GM23338 (cell line): ENCODE measurements at regions not wholly inside any gene's neighbourhood (a gene's known extent, or its start where the extent isn't known, plus 50 kb on each side); places are given as distances from the start of the nearest gene placed in this dataset.

Source experiments
- ATAC-seq: fragments of 200-7000 bp; cut with Tn5 transposase; 3 replicates; pipeline ENCODE4 v1.9.1; 2020
- DNase-seq: peaks from one replicate; pipeline ENCODE4 v3.0.0-alpha.2; 2015; ENCODE audit warnings: low spot score
- H2AFZ ChIP-seq: fragments of 200-600 bp; sonication (generic); 2 replicates; pipeline ENCODE4 v1.8.0; 2016; ENCODE audit warnings: antibody characterized with exemption, mild to moderate bottlenecking, moderate library complexity
- H3F3A ChIP-seq: fragments of 200-600 bp; sonication (generic); replicated peaks from 2 replicates; pipeline ENCODE4 v1.8.0; 2017; ENCODE audit warnings: antibody characterized with exemption, mixed run types, low read depth
- H3K27ac ChIP-seq: fragments of 200-600 bp; sonication (generic); 2 replicates; pipeline ENCODE4 v1.6.1; 2016; ENCODE audit warnings: low read depth
- H3K27me3 ChIP-seq: fragments of 200-600 bp; sonication (generic); 2 replicates; pipeline ENCODE4 v1.8.0; 2016; ENCODE audit warnings: mild to moderate bottlenecking, mixed run types, moderate library complexity; ENCODE audit not compliant: insufficient read depth
- H3K36me3 ChIP-seq: fragments of 200-600 bp; sonication (generic); 2 replicates; pipeline ENCODE4 v1.8.0; 2016; ENCODE audit warnings: mild to moderate bottlenecking; ENCODE audit not compliant: insufficient read depth
- H3K4me1 ChIP-seq: fragments of 200-600 bp; sonication (generic); 2 replicates; pipeline ENCODE4 v1.8.0; 2016; ENCODE audit warnings: mild to moderate bottlenecking, moderate library complexity; ENCODE audit not compliant: insufficient read depth
- H3K4me2 ChIP-seq: fragments of 200-600 bp; sonication (generic); 2 replicates; pipeline ENCODE4 v1.7.1; 2017; ENCODE audit warnings: mixed run types
- H3K4me3 ChIP-seq: fragments of 200-600 bp; sonication (generic); 2 replicates; pipeline ENCODE4 v1.6.1; 2016; ENCODE audit warnings: mixed run types
- H3K79me2 ChIP-seq: fragments of 200-600 bp; sonication (generic); replicated peaks from 2 replicates; pipeline ENCODE4 v1.8.0; 2017; ENCODE audit warnings: mild to moderate bottlenecking; ENCODE audit not compliant: insufficient read depth
- H3K9me2 ChIP-seq: fragments of 200-600 bp; sonication (generic); 2 replicates; pipeline ENCODE4 v1.8.0; 2017; ENCODE audit not compliant: insufficient read depth
- H4K20me1 ChIP-seq: fragments of 200-600 bp; sonication (generic); replicated peaks from 2 replicates; pipeline ENCODE4 v1.8.0; 2017; ENCODE audit warnings: mild to moderate bottlenecking; ENCODE audit not compliant: insufficient read depth
- H3K27ac Mint-ChIP-seq: 2 replicates; pipeline ENCODE4 v1.8.0; 2020; ENCODE audit warnings: inconsistent platforms, mild to moderate bottlenecking, moderate library complexity, mixed read lengths
- H3K27me3 Mint-ChIP-seq: 3 replicates; pipeline ENCODE4 v1.8.0; 2022; ENCODE audit warnings: low read depth, mild to moderate bottlenecking, moderate library complexity, mixed read lengths, inconsistent platforms; ENCODE audit not compliant: insufficient read depth, poor library complexity
- H3K36me3 Mint-ChIP-seq: 3 replicates; pipeline ENCODE4 v1.8.0; 2021; ENCODE audit warnings: low read depth, mild to moderate bottlenecking, inconsistent platforms, moderate library complexity, mixed read lengths
- H3K4me1 Mint-ChIP-seq: 3 replicates; pipeline ENCODE4 v1.8.0; 2020; ENCODE audit warnings: mild to moderate bottlenecking, inconsistent platforms, mixed read lengths
- H3K4me3 Mint-ChIP-seq: 3 replicates; pipeline ENCODE4 v1.8.0; 2021; ENCODE audit warnings: moderate library complexity, mild to moderate bottlenecking, inconsistent platforms, mixed read lengths
- H3K9me3 Mint-ChIP-seq: 3 replicates; pipeline ENCODE4 v1.8.0; 2020; ENCODE audit warnings: moderate library complexity, mild to moderate bottlenecking, inconsistent platforms, mixed read lengths
- CREB1 ChIP-seq: fragments of 250-450 bp; sonication (Bioruptor Pico); IDR thresholded peaks from 2 replicates; pipeline ENCODE4 v1.5.0; 2020; ENCODE audit warnings: low read depth, mild to moderate bottlenecking, moderate library complexity
- CTCF ChIP-seq, 2 experiments: fragments of 200-600 bp in 1 of 2; sonication (generic) in 1 of 2; conservative IDR thresholded peaks; 2 replicates each; pipeline versions ENCODE4 v1.5.1 to v1.6.1; 2016 to 2017; ENCODE audit warnings: antibody characterized with exemption in 2 of 2, low read depth in 2 of 2, mild to moderate bottlenecking in 2 of 2, moderate library complexity in 1 of 2
- ETS1 ChIP-seq: IDR thresholded peaks from 2 replicates; pipeline ENCODE4 v1.6.1; 2016; ENCODE audit warnings: antibody characterized with exemption
- EZH2 ChIP-seq: fragments of 200-600 bp; sonication (generic); IDR thresholded peaks from one replicate; pipeline ENCODE4 v1.8.0; 2017; ENCODE audit warnings: antibody characterized with exemption, mild to moderate bottlenecking, low read depth; ENCODE audit not compliant: unreplicated experiment
- EZH2phosphoT487 ChIP-seq: fragments of 200-600 bp; sonication (generic); IDR thresholded peaks from one replicate; pipeline ENCODE4 v1.8.1; 2018; ENCODE audit warnings: antibody characterized with exemption; ENCODE audit not compliant: unreplicated experiment
- JUNB ChIP-seq: IDR thresholded peaks from one replicate; pipeline ENCODE4 v1.6.1; 2016; ENCODE audit warnings: antibody characterized with exemption; ENCODE audit not compliant: unreplicated experiment
- NANOG ChIP-seq: IDR thresholded peaks from 2 replicates; pipeline ENCODE4 v1.6.1; 2016; ENCODE audit warnings: antibody characterized with exemption, borderline replicate concordance
- POLR2AphosphoS5 ChIP-seq: IDR thresholded peaks from 2 replicates; pipeline ENCODE4 v1.6.1; 2016; ENCODE audit warnings: antibody characterized with exemption, low read depth
- REST ChIP-seq: IDR thresholded peaks from one replicate; pipeline ENCODE4 v1.6.1; 2018; ENCODE audit warnings: antibody characterized with exemption; ENCODE audit not compliant: unreplicated experiment
- STAT1 ChIP-seq: IDR thresholded peaks from one replicate; pipeline ENCODE4 v1.6.1; 2016; ENCODE audit warnings: antibody characterized with exemption; ENCODE audit not compliant: unreplicated experiment
- ZNF114 ChIP-seq: fragments of 250-450 bp; sonication (Bioruptor Pico); IDR thresholded peaks from 2 replicates; pipeline ENCODE4 v1.5.0; 2020; ENCODE audit warnings: mild to moderate bottlenecking, moderate library complexity
- ZNF331 ChIP-seq: fragments of 250-450 bp; sonication (Bioruptor Pico); IDR thresholded peaks from 2 replicates; pipeline ENCODE4 v1.5.0; 2020; ENCODE audit warnings: low read depth, mild to moderate bottlenecking, moderate library complexity
- ZNF462 ChIP-seq: fragments of 250-450 bp; sonication (Bioruptor Pico); IDR thresholded peaks from 2 replicates; pipeline ENCODE4 v1.5.0; 2020; ENCODE audit warnings: mild to moderate bottlenecking, moderate library complexity

- H3K27me3 Mint-ChIP-seq: no peaks in the 10 kb centered on the region
- H3K36me3 Mint-ChIP-seq: no peaks in the 10 kb centered on the region; the same call in 2 of the 3 replicates
- H3K4me3 ChIP-seq: no peak overlapping the region
- no peaks in the 10 kb centered on the region for H4K20me1 ChIP-seq
- ATAC-seq (no peak), DNase-seq (no peak)
- H3K4me1 ChIP-seq: no peaks in the 10 kb centered on the region
- no peak for TF ChIP-seq REST
- TF ChIP-seq CREB1 (CRISPR knock-in tag): no peak
- TF ChIP-seq ZNF462 (CRISPR knock-in tag): no peak
- no peak for TF ChIP-seq STAT1
- TF ChIP-seq EZH2phosphoT487: no peak
- TF ChIP-seq ETS1: no peak
- TF ChIP-seq ZNF331 (CRISPR knock-in tag): no peak
- no peak for TF ChIP-seq ZNF114 (CRISPR knock-in tag)
- TF ChIP-seq NANOG: no peak
- TF ChIP-seq POLR2AphosphoS5: no peak
- TF ChIP-seq JUNB: no peak
- no peak for TF ChIP-seq CTCF (conservative IDR thresholded peaks at IDR 0.05; ENCODE audit: low read depth in 2 of 2)
- TF ChIP-seq EZH2: no peak
- no peaks in the 10 kb centered on the region for H3K4me1 Mint-ChIP-seq
- H3K4me3 Mint-ChIP-seq: no peak overlapping the region
- H3K27me3 ChIP-seq: no peaks in the 10 kb centered on the region
- H3F3A ChIP-seq: no peaks in the 10 kb centered on the region
- peaks cover 7% of the 10 kb centered on the region; the same call in 2 of the 3 replicates for H3K9me3 Mint-ChIP-seq
- no peak overlapping the region for H3K27ac ChIP-seq
- H3K27ac Mint-ChIP-seq: no peak overlapping the region
- H3K36me3 ChIP-seq: no peaks in the 10 kb centered on the region
- H3K9me2 ChIP-seq: peaks cover 6% of the 10 kb centered on the region; the same call in 1 of the 2 replicates
- no peaks in the 10 kb centered on the region for H3K79me2 ChIP-seq
- H3K4me2 ChIP-seq: no peak overlapping the region
- H2AFZ ChIP-seq: 0 out of 2 replicates have a peak overlapping the region, but pooled peaks have one; percentile 28
Measured at GRCh38 chr2:220743203-220743602, 828.9 kb downstream of the EPHA4 start.
